MM.1S (cell line): ENCODE measurements at regions not wholly inside any gene's neighbourhood (a gene's known extent, or its start where the extent isn't known, plus 50 kb on each side); places are given as distances from the start of the nearest gene placed in this dataset.

Source experiments
- DNase-seq: peaks from one replicate; pipeline ENCODE4 v3.0.0-alpha.2; 2015
- H2AFZ ChIP-seq: fragments of 300-600 bp; sonication (generic); 2 replicates; pipeline ENCODE4 v1.6.0; 2016; ENCODE audit warnings: antibody characterized with exemption, low read length
- H3F3A ChIP-seq: fragments of 300-600 bp; sonication (generic); 2 replicates; pipeline ENCODE4 v1.6.1; 2016; ENCODE audit warnings: mild to moderate bottlenecking, antibody characterized with exemption, low read length, moderate library complexity, mixed read lengths; ENCODE audit not compliant: insufficient read depth
- H3K27ac ChIP-seq: fragments of 300-600 bp; sonication (generic); 2 replicates; pipeline ENCODE4 v1.5.1; 2016; ENCODE audit warnings: mild to moderate bottlenecking, low read length
- H3K27me3 ChIP-seq: fragments of 300-600 bp; sonication (generic); replicated peaks from 2 replicates; pipeline ENCODE4 v1.6.0; 2016; ENCODE audit warnings: low read length; ENCODE audit not compliant: insufficient read depth
- H3K36me3 ChIP-seq: fragments of 300-600 bp; sonication (generic); replicated peaks from 2 replicates; pipeline ENCODE4 v1.6.1; 2016; ENCODE audit warnings: mild to moderate bottlenecking, low read length, mixed read lengths; ENCODE audit not compliant: insufficient read depth
- H3K4me1 ChIP-seq: fragments of 300-600 bp; sonication (generic); 2 replicates; pipeline ENCODE4 v1.6.1; 2016; ENCODE audit warnings: low read length, mixed read lengths
- H3K4me2 ChIP-seq: fragments of 300-600 bp; sonication (generic); 2 replicates; pipeline ENCODE4 v1.6.0; 2016; ENCODE audit warnings: low read depth, low read length
- H3K4me3 ChIP-seq: fragments of 300-600 bp; sonication (generic); 2 replicates; pipeline ENCODE4 v1.5.1; 2016; ENCODE audit warnings: low read length, mixed read lengths
- H3K79me2 ChIP-seq: fragments of 300-600 bp; sonication (generic); 2 replicates; pipeline ENCODE4 v1.6.1; 2016; ENCODE audit warnings: mixed run types, low read length, mixed read lengths
- H3K9ac ChIP-seq: fragments of 300-600 bp; sonication (generic); 2 replicates; pipeline ENCODE4 v1.6.1; 2016; ENCODE audit warnings: low read length, mixed read lengths
- H3K9me2 ChIP-seq: fragments of 300-600 bp; sonication (generic); replicated peaks from 2 replicates; pipeline ENCODE4 v1.6.1; 2016; ENCODE audit warnings: mild to moderate bottlenecking, low read length, mixed read lengths; ENCODE audit not compliant: insufficient read depth
- H3K9me3 ChIP-seq: fragments of 300-600 bp; sonication (generic); replicated peaks from 2 replicates; pipeline ENCODE4 v1.6.1; 2016; ENCODE audit warnings: mild to moderate bottlenecking, low read length, mixed read lengths; ENCODE audit not compliant: insufficient read depth
- H4K20me1 ChIP-seq: fragments of 300-600 bp; sonication (generic); 2 replicates; pipeline ENCODE4 v1.6.1; 2016; ENCODE audit warnings: mild to moderate bottlenecking, low read length, moderate library complexity, mixed read lengths; ENCODE audit not compliant: insufficient read depth
- CTCF ChIP-seq: fragments of 300-600 bp; sonication (generic); IDR thresholded peaks from 2 replicates; pipeline ENCODE4 v1.5.1; 2016; ENCODE audit warnings: antibody characterized with exemption, low read length, mixed read lengths
- EZH2 ChIP-seq: fragments of 300-600 bp; sonication (generic); optimal IDR thresholded peaks from 2 replicates; pipeline ENCODE3; 2017; ENCODE audit warnings: low read depth, mild to moderate bottlenecking, antibody characterized with exemption, low read length, mixed read lengths
- EZH2phosphoT487 ChIP-seq: fragments of 300-600 bp; sonication (generic); IDR thresholded peaks from 2 replicates; pipeline ENCODE4 v1.6.1; 2018; ENCODE audit warnings: antibody characterized with exemption, low read length

- H3K4me3 ChIP-seq: no peak overlapping the region
- no peaks in the 10 kb centered on the region for H3K27me3 ChIP-seq
- no peaks in the 10 kb centered on the region for H3K9me3 ChIP-seq
- no peaks in the 10 kb centered on the region for H3K79me2 ChIP-seq
- H3K36me3 ChIP-seq: no peaks in the 10 kb centered on the region
- no peaks in the 10 kb centered on the region for H3K9me2 ChIP-seq
- H3K4me2 ChIP-seq: no peak overlapping the region
- no peaks in the 10 kb centered on the region for H3F3A ChIP-seq
- H3K9ac ChIP-seq: no peak overlapping the region
- no peak for TF ChIP-seq EZH2
- TF ChIP-seq CTCF: no peak
- no peak for TF ChIP-seq EZH2phosphoT487
- DNase-seq: no peak
- no peak overlapping the region for H2AFZ ChIP-seq
- no peaks in the 10 kb centered on the region for H4K20me1 ChIP-seq
- 0 out of 2 replicates have a peak, but pooled peaks cover under 1% of the 10 kb centered on the region for H3K4me1 ChIP-seq
- no peak overlapping the region for H3K27ac ChIP-seq
Observed at GRCh38 chr2:16513626-16514025, 152.0 kb downstream of the CYRIA start.

GRCh38 chr2:16511041-16511440 is 154.6 kb downstream of the CYRIA start:
- Histone ChIP-seq H2AFZ (no peak overlapping the region), H3K4me1 (peaks cover 4% of the 10 kb centered on the region; the same call in 1 of the 2 replicates), H3K9ac (no peak overlapping the region), H3K36me3 (no peaks in the 10 kb centered on the region), H3K9me2 (no peaks in the 10 kb centered on the region), H4K20me1 (no peaks in the 10 kb centered on the region), H3K9me3 (no peaks in the 10 kb centered on the region), H3K4me2 (no peak overlapping the region), H3K4me3 (no peak overlapping the region), H3K27me3 (no peaks in the 10 kb centered on the region), H3K27ac (no peak overlapping the region), H3K79me2 (no peaks in the 10 kb centered on the region), H3F3A (no peaks in the 10 kb centered on the region)
- TF ChIP-seq EZH2 (no peak), CTCF (no peak), EZH2phosphoT487 (no peak)
- no peak for DNase-seq

GRCh38 chr2:16509042-16509441 is 156.6 kb downstream of the CYRIA start:
- no peaks in the 10 kb centered on the region for H3K9me3 ChIP-seq
- no peak for DNase-seq

More at GRCh38 chr2:16509042-16509441, 156.6 kb downstream of the CYRIA start:
- H3K9me2 ChIP-seq: no peaks in the 10 kb centered on the region
- no peaks in the 10 kb centered on the region for H3K36me3 ChIP-seq
- H3K27me3 ChIP-seq: no peaks in the 10 kb centered on the region
- peaks cover 4% of the 10 kb centered on the region; the same call in 1 of the 2 replicates for H3K4me1 ChIP-seq
- H3K27ac ChIP-seq: no peak overlapping the region
- H3F3A ChIP-seq: no peaks in the 10 kb centered on the region
- no peak overlapping the region for H3K4me2 ChIP-seq
- H2AFZ ChIP-seq: peak overlapping the region; percentile 84; the same call in 1 of the 2 replicates
- no peak overlapping the region for H3K9ac ChIP-seq
- TF ChIP-seq EZH2 (no peak), EZH2phosphoT487 (no peak), CTCF (no peak)
- no peaks in the 10 kb centered on the region for H3K79me2 ChIP-seq
- no peaks in the 10 kb centered on the region for H4K20me1 ChIP-seq
- no peak overlapping the region for H3K4me3 ChIP-seq
